GM23338 (cell line): ENCODE measurements at regions not wholly inside any gene's neighbourhood (a gene's known extent, or its start where the extent isn't known, plus 50 kb on each side); places are given as distances from the start of the nearest gene placed in this dataset.

Experiments
- CREB1 ChIP-seq: fragments of 250-450 bp; sonication (Bioruptor Pico); IDR thresholded peaks from 2 replicates; pipeline ENCODE4 v1.5.0; 2020; ENCODE audit warnings: low read depth, mild to moderate bottlenecking, moderate library complexity
- EZH2 ChIP-seq: fragments of 200-600 bp; sonication (generic); IDR thresholded peaks from one replicate; pipeline ENCODE4 v1.8.0; 2017; ENCODE audit warnings: antibody characterized with exemption, mild to moderate bottlenecking, low read depth; ENCODE audit not compliant: unreplicated experiment
- EZH2phosphoT487 ChIP-seq: fragments of 200-600 bp; sonication (generic); IDR thresholded peaks from one replicate; pipeline ENCODE4 v1.8.1; 2018; ENCODE audit warnings: antibody characterized with exemption; ENCODE audit not compliant: unreplicated experiment
- JUNB ChIP-seq: IDR thresholded peaks from one replicate; pipeline ENCODE4 v1.6.1; 2016; ENCODE audit warnings: antibody characterized with exemption; ENCODE audit not compliant: unreplicated experiment
- NANOG ChIP-seq: IDR thresholded peaks from 2 replicates; pipeline ENCODE4 v1.6.1; 2016; ENCODE audit warnings: antibody characterized with exemption, borderline replicate concordance
- POLR2AphosphoS5 ChIP-seq: IDR thresholded peaks from 2 replicates; pipeline ENCODE4 v1.6.1; 2016; ENCODE audit warnings: antibody characterized with exemption, low read depth
- ZNF114 ChIP-seq: fragments of 250-450 bp; sonication (Bioruptor Pico); IDR thresholded peaks from 2 replicates; pipeline ENCODE4 v1.5.0; 2020; ENCODE audit warnings: mild to moderate bottlenecking, moderate library complexity
- ZNF331 ChIP-seq: fragments of 250-450 bp; sonication (Bioruptor Pico); IDR thresholded peaks from 2 replicates; pipeline ENCODE4 v1.5.0; 2020; ENCODE audit warnings: low read depth, mild to moderate bottlenecking, moderate library complexity
- TF ChIP-seq, protein P1 (sequence below): IDR thresholded peaks from one replicate; pipeline ENCODE4 v1.6.1; 2018; ENCODE audit warnings: antibody characterized with exemption; ENCODE audit not compliant: unreplicated experiment
- TF ChIP-seq, protein P2 (sequence below), 2 experiments: fragments of 200-600 bp in 1 of 2; sonication (generic) in 1 of 2; conservative IDR thresholded peaks; 2 replicates each; pipeline versions ENCODE4 v1.5.1 to v1.6.1; 2016 to 2017; ENCODE audit warnings: antibody characterized with exemption in 2 of 2, low read depth in 2 of 2, mild to moderate bottlenecking in 2 of 2, moderate library complexity in 1 of 2

DNA sequence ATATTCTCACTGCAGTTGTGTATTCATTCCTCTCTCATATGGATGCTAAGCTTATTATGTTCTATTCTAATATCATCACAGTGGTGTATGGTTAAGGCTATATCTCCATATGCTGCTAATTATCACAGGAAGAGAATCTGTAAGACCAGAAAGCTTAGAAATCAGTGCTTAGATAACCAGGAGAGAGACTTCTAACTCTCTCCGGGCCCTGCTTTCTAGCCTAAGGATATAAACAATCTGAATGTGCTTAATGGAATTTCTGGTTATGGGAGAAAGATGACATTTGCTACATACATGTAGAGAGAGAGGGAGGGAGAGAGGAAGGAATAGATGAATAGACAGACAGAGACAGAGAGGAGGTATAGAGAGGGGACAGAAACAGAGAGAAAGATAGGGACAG, 1231.3 kb downstream of the EPHA7 start:
- TF ChIP-seq, protein P1, sequence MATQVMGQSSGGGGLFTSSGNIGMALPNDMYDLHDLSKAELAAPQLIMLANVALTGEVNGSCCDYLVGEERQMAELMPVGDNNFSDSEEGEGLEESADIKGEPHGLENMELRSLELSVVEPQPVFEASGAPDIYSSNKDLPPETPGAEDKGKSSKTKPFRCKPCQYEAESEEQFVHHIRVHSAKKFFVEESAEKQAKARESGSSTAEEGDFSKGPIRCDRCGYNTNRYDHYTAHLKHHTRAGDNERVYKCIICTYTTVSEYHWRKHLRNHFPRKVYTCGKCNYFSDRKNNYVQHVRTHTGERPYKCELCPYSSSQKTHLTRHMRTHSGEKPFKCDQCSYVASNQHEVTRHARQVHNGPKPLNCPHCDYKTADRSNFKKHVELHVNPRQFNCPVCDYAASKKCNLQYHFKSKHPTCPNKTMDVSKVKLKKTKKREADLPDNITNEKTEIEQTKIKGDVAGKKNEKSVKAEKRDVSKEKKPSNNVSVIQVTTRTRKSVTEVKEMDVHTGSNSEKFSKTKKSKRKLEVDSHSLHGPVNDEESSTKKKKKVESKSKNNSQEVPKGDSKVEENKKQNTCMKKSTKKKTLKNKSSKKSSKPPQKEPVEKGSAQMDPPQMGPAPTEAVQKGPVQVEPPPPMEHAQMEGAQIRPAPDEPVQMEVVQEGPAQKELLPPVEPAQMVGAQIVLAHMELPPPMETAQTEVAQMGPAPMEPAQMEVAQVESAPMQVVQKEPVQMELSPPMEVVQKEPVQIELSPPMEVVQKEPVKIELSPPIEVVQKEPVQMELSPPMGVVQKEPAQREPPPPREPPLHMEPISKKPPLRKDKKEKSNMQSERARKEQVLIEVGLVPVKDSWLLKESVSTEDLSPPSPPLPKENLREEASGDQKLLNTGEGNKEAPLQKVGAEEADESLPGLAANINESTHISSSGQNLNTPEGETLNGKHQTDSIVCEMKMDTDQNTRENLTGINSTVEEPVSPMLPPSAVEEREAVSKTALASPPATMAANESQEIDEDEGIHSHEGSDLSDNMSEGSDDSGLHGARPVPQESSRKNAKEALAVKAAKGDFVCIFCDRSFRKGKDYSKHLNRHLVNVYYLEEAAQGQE, result no peak
- TF ChIP-seq, protein P2, sequence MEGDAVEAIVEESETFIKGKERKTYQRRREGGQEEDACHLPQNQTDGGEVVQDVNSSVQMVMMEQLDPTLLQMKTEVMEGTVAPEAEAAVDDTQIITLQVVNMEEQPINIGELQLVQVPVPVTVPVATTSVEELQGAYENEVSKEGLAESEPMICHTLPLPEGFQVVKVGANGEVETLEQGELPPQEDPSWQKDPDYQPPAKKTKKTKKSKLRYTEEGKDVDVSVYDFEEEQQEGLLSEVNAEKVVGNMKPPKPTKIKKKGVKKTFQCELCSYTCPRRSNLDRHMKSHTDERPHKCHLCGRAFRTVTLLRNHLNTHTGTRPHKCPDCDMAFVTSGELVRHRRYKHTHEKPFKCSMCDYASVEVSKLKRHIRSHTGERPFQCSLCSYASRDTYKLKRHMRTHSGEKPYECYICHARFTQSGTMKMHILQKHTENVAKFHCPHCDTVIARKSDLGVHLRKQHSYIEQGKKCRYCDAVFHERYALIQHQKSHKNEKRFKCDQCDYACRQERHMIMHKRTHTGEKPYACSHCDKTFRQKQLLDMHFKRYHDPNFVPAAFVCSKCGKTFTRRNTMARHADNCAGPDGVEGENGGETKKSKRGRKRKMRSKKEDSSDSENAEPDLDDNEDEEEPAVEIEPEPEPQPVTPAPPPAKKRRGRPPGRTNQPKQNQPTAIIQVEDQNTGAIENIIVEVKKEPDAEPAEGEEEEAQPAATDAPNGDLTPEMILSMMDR (conservative IDR thresholded peaks at IDR 0.05; ENCODE audit: low read depth in 2 of 2), result no peak
- TF ChIP-seq EZH2 (no peak), NANOG (no peak), EZH2phosphoT487 (no peak), ZNF114 (CRISPR knock-in tag) (no peak), POLR2AphosphoS5 (no peak), CREB1 (CRISPR knock-in tag) (no peak), ZNF331 (CRISPR knock-in tag) (no peak), JUNB (no peak)
